ENCODE measurements at regions not wholly inside any gene's neighbourhood (a gene's known extent, or its start where the extent isn't known, plus 50 kb on each side); places are given as distances from the start of the nearest gene placed in this dataset.

DNA sequence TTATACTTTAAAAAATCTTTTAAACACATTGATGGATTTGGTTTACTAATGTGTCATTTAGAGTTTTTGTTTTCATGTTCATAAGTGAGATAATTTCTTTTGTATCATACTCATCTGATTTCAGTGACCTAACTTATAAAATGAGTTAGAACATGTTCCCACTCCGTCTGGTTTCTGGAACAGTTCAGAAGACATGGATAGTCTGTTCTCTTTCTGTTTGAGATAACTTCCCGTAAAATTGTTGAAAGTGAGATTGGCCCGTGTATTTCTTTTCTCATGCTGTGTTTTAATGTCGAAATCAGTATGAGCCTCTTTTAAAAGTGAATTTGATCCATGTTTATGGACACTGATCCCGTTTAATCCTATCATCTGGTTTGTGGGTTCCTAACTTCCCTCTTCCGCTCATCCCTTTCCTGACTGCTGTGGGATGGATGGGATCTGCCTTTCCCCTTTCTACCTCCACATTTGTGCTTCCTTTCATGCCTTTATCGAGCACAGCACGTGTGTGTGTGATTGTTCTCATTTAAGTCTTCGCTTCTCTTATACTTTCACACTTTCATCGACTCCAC is 78.9 kb downstream of the COPS8 start:
- DNase-seq: no peak
- Histone ChIP-seq H3K4me3 (no peak overlapping the region), H3K36me3 (no peaks in the 10 kb centered on the region), H3K27ac (replicated peaks) (peak overlapping the region; percentile 86), H3K4me1 (peaks cover 20% of the 10 kb centered on the region), H3K27me3 (ENCODE audit: low read depth) (no peaks in the 10 kb centered on the region), H3K9me3 (replicated peaks) (peaks cover 14% of the 10 kb centered on the region)
- intact Hi-C loops (cut with micrococcal nuclease): no loop called here
- TF ChIP-seq, protein P1, sequence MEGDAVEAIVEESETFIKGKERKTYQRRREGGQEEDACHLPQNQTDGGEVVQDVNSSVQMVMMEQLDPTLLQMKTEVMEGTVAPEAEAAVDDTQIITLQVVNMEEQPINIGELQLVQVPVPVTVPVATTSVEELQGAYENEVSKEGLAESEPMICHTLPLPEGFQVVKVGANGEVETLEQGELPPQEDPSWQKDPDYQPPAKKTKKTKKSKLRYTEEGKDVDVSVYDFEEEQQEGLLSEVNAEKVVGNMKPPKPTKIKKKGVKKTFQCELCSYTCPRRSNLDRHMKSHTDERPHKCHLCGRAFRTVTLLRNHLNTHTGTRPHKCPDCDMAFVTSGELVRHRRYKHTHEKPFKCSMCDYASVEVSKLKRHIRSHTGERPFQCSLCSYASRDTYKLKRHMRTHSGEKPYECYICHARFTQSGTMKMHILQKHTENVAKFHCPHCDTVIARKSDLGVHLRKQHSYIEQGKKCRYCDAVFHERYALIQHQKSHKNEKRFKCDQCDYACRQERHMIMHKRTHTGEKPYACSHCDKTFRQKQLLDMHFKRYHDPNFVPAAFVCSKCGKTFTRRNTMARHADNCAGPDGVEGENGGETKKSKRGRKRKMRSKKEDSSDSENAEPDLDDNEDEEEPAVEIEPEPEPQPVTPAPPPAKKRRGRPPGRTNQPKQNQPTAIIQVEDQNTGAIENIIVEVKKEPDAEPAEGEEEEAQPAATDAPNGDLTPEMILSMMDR (IDR thresholded peaks at IDR 0.05; ENCODE audit: borderline replicate concordance): no peak

GRCh38 chr2:237165405-237166276 is 80.0 kb downstream of the COPS8 start:
- no peaks in the 10 kb centered on the region for H3K36me3 ChIP-seq
- peaks cover 13% of the 10 kb centered on the region for H3K4me1 ChIP-seq
- intact Hi-C loops (cut with micrococcal nuclease): no loop called here
- TF ChIP-seq, protein P1 (IDR thresholded peaks at IDR 0.05; ENCODE audit: borderline replicate concordance): peak; percentile 66
- no peak overlapping the region for H3K4me3 ChIP-seq
- H3K27ac ChIP-seq (replicated peaks): peak overlapping the region; percentile 86
- no peak for DNase-seq
- no peaks in the 10 kb centered on the region for H3K27me3 ChIP-seq (ENCODE audit: low read depth)
- H3K9me3 ChIP-seq (replicated peaks): peaks cover 14% of the 10 kb centered on the region

DNA sequence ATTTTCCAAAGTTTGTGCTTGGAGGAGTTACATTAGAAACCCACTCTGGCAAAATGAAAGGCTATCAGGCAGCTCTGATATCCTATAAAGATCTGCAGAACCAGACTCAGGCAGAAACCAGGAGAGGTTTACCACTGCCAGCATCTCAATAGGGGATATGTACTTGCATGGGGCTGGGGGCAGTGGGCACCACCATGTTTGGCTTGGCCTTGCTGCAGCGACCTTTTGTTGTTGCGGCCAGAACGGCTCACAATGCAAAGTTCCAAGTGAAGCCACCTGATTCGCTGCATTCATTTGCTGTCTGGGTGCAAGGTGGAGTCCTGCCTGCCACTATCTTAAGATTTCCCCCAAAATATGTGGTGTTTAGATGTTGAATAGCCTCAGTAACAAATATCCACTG is 81.3 kb downstream of the COPS8 start:
- no peak for DNase-seq
- Histone ChIP-seq H3K27me3 (ENCODE audit: low read depth) (no peaks in the 10 kb centered on the region), H3K27ac (replicated peaks) (no peak overlapping the region), H3K4me3 (no peak overlapping the region), H3K9me3 (replicated peaks) (peaks cover 14% of the 10 kb centered on the region), H3K4me1 (peaks cover 11% of the 10 kb centered on the region), H3K36me3 (no peaks in the 10 kb centered on the region)
- intact Hi-C loops (cut with micrococcal nuclease): no loop called here
- TF ChIP-seq, protein P1 (IDR thresholded peaks at IDR 0.05; ENCODE audit: borderline replicate concordance): no peak

DNA sequence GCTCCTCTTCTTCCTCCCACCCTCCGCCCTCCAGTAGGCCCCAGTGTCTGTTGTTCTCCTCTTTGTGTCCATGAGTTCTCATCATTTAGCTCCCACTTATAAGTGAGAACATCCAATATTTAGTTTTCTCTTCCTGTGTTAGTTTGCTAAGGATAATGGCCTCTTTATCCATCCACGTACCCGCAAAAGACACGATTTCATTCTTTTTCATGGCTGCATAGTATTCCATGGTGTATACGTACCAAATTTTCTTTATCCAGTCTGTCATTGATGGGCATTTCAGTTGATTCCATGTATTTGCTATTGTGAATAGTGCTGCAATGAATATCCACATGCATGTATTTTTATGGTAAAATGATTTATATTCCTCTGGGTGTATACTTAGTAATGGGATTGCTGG is 82.2 kb downstream of the COPS8 start:
- H3K27me3 ChIP-seq (ENCODE audit: low read depth): no peaks in the 10 kb centered on the region
- H3K4me3 ChIP-seq: no peak overlapping the region
- no peaks in the 10 kb centered on the region for H3K36me3 ChIP-seq
- intact Hi-C loops (cut with micrococcal nuclease): no loop called here
- H3K9me3 ChIP-seq (replicated peaks): peaks cover 14% of the 10 kb centered on the region
- no peak overlapping the region for H3K27ac ChIP-seq (replicated peaks)
- TF ChIP-seq, protein P1 (IDR thresholded peaks at IDR 0.05; ENCODE audit: borderline replicate concordance): no peak
- H3K4me1 ChIP-seq: peaks cover 11% of the 10 kb centered on the region
- DNase-seq: no peak

DNA sequence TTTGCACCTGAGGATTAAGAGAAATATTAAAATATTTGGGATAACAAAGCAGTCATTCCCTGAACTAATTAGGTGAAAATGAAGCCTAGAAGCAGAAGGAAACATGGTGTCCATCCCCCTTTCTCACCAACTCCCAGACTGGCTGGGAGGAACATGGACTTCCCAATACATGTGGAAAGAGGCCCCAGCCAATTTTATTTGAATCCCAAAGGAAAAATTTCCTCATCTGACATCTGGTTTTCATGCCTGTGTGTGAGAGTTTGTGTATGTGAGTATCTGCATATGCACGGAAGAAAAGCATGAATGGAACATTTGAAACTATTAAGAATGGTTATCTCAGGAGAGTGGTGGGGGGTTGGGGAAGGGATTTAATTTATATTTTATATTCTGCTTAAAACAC is 84.3 kb downstream of the COPS8 start:
- Histone ChIP-seq H3K4me3 (no peak overlapping the region), H3K36me3 (no peaks in the 10 kb centered on the region), H3K9me3 (replicated peaks) (peaks cover 23% of the 10 kb centered on the region), H3K4me1 (peaks cover 11% of the 10 kb centered on the region), H3K27me3 (ENCODE audit: low read depth) (no peaks in the 10 kb centered on the region), H3K27ac (replicated peaks) (peak overlapping the region; percentile 70)
- TF ChIP-seq, protein P1 (IDR thresholded peaks at IDR 0.05; ENCODE audit: borderline replicate concordance): no peak
- DNase-seq: no peak
- intact Hi-C loops (cut with micrococcal nuclease): no loop called here

Data from left ventricle myocardium inferior (tissue), 1 donor.